ENCODE measurements at regions not wholly inside any gene's neighbourhood (a gene's known extent, or its start where the extent isn't known, plus 50 kb on each side); places are given as distances from the start of the nearest gene placed in this dataset.
A peak's percentile ranks its signal among the peaks of the same experiment; 100 is the strongest.

DNA sequence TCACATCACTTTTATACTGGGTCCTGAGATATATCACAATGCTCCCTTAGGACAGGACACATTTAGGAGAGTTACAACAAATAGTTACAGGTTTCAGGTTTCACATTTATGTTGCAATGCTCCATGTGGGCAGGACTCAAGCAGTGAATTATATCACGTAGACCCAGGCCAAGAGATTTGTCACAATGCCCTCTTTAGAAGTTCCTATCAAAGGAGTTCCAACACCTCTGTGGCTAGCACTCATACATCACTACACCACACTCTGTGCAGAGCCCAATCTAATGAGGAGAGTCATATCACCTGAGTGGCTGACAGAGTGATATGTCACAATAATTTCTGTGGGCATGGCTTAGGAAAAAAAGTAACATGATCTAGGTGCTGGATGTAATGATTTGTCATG, 1068.2 kb upstream of the AMELY start:
- DNase-seq (ENCODE audit: low spot score) (no peak), FAIRE-seq (no peak)

DNA sequence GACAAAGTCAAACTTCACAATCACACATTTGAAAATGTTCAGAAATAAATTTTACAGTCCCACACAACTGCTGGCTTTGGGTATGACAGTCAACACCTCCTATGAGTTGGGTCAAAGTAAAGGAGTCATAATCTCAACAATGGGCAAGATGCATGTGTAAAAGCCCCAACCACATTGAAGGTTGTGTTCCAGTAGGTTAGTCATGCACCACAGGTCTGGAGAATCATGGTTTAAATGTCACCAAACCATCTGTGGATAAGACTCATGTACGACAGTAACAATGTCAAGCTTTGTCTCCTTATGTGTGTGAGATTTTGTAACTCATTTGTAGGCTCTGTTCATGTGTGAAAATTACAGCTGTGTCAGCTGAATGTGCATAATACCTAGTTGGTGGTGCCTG, 1065.7 kb upstream of the AMELY start:
- DNase-seq (ENCODE audit: low spot score) (no peak), FAIRE-seq (no peak)

DNA sequence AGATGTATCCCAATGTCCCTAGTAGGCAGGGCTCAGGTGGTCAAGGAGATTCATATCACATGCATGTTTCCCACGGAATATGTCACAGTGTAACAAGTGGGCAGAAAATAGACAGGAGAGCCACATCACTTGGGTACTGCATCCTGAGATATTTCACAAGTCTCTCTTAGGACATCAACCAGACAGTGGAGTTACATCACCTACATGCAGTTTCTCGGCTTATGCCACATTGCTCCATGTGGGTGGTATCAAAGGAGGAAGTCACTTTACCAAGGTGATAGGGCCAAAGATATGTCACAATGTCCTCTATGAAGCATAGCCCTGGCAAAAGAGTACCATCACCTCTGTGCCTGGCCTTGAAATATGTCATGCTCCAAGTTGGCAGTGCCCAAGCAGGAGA, 1056.7 kb upstream of the AMELY start:
- FAIRE-seq (no peak), DNase-seq (ENCODE audit: low spot score) (no peak)

DNA sequence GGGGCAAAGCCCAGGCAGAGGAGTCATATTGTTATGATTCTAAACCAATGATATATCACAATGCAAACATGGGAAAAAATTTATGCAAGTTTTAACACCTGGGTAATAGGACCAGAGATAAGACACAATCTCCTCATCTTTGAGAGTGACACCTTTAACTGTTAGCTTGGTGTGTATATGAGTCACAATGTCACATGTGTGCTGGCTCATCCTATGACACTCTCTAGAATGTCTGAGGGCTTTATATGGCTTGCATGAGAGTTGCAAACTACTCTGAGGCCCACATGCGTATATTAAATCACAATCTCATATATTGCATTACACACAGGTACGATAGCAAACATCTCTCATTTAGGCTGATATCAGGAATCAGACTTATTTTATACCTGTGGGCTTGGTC, 1055.4 kb upstream of the AMELY start:
- FAIRE-seq = no peak

DNA sequence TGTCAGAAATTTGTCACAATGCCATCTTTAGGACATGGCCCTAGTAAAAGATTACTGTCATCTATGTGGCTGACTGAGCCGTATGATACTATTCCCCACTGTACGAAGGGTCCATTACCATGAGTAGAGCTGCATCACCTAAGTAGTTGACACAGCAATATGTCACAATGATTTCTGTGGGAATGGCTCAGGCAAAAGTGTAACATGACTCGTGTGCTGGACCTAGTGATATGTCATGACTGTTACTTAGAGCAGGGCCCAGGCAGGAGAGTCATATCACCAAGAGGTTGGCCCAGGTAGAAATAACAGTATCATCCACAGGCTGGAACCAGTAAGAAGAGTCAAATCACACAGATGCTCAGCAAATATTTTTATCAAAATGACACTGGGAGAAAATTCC, 1051.8 kb upstream of the AMELY start:
- no peak for DNase-seq (ENCODE audit: low spot score)
- no peak for FAIRE-seq

More for the DNA sequence above, 1055.4 kb upstream of the AMELY start:
- no peak for DNase-seq (ENCODE audit: low spot score)

DNA sequence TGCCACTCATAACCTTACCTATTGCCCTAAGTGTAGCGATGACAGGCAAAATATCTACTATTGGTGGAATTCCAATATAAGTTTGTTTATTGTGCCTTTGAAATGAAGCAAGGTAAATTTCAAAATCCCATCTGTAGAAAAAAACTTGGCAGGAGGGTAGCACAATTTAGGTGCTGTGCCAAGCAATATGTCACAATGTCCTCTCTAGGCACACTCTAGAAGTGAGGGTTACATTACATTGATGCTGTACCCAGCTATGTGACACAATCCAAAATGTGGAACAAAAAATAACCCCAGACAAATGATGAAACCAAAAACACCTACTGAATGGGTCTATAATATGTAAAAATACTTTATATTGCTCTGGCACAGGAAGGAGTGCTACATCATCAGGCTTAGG, 1050.8 kb upstream of the AMELY start:
- no peak for FAIRE-seq

DNA sequence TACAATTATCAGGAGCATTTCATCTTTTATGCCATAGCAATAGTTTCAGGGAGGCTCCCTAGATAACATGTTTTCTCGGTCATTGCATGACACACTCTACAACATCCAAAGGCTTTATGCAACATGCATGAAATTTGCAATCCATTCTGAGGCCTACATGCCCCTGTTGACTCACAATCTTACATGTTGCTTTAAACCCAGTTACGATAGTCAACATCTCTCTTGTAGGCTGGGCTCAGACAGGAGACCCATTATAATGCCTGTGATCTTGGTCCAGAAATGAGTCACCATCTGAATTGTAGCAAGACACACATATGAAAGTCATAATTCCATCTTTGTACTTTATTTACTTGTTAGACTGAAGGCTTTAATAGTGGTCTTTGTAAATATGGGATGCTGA, 1050.3 kb upstream of the AMELY start:
- DNase-seq (ENCODE audit: low spot score) = no peak
- FAIRE-seq = no peak

More for the DNA sequence above, 1050.8 kb upstream of the AMELY start:
- DNase-seq (ENCODE audit: low spot score) = no peak

DNA sequence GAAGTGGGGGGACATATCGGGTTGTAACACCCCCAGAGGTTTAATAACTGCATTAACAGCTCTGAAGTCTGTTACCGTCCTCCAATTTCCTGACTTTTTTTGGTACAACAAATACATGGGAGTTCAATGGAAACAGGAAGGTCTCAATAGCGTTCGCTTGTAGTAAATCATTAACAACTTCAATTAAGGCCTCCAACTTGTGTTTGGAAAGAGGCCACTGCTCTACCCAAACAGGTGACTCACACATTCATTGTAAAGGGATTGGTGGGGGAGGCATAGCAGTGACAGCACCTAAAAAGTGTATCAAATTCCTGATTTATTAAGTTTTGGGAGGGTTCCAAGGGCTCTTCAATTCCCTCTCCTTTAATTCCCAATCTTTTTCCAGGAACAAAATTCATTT, 1046.2 kb upstream of the AMELY start:
- peak; percentile 84 for FAIRE-seq
- peak; percentile 55 for DNase-seq (ENCODE audit: low spot score)

DNA sequence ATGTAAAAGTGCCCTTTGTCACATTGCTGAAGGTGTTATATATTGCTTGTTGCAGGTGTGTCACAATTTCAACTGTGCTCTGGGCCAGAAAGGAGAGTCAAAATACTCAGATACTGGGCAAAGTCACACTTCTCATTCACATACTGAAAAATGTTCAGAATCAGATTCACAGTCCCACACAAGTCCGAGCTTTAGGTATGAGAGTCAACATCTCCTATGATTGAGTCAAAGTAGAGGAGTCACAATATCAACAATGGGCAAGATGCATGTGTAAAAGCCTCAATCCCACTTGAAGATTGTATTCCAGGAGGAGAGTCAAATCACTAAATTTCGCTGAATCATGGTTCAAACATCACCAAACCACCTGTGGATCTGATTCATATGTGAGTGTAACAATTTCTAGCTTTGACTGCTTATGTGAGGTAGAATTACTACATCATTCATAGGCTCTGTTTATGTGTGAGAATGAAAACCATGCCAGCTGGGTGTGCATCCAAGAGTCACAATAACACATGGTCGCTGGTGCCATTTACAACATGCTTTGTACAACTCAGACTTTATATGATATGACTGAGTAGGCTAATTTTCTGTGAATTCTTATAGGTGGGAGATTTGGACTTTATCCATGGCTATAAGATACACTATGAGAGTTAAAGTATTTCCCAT, 1039.8 kb upstream of the AMELY start:
- no peak for FAIRE-seq
- no peak for DNase-seq (ENCODE audit: low spot score)

DNA sequence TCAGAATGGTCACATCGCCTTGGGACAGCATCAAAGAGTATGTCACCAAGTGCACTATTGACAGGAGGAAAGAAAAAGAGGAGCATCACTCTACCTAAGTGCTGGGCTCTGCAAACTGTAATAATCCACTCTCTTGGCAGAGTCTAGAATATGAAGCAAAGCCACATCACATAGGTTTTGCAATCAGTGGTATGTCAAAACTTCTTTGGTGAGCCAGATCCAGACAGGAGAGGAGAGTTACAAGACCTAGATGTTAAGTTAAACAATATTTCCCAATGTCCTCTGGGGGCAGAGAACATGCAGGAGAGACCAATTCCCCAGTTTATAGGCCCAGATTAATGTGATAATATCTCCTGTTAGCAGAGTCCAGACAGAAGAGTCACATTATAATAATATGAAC, 1032.6 kb upstream of the AMELY start:
- FAIRE-seq (no peak), DNase-seq (ENCODE audit: low spot score) (no peak)

DNA sequence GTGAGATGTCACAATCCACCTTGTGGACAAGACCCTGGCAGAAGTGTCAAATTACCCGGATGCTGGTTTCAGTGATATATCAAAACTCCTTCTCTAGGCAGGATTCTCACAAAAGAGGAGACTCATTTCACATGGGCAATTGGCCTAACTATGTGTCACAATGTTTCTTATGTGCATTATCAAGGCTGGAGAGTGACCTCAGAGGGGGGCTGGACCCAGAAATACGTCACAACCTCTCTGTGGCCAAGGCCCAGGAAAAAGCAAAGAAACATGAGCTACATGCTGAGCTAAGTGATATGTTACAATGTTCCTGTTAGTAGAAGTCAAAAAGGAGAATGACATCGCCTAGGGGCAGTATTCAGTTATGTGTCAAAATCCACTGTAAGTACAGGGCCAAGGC, 1031.2 kb upstream of the AMELY start:
- FAIRE-seq (no peak), DNase-seq (ENCODE audit: low spot score) (no peak)

DNA sequence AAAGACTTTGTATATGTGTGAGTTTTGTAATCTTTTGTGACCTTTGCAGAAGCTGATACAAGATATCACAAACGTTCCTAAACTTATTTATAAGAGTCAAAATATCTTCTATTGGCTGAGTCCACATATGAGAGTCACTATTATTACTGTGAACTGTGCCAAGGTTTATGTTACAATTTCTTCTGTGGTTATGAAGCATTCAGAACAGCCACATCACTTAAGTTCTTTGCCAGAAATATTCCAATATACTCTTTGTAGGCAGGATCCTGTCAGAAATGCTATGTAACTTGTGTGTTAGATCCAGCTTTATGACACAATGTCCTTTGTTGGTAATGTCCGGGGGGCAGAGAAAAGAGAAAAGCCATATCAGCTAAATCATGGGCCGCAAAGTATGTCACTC, 1030.3 kb upstream of the AMELY start:
- DNase-seq (ENCODE audit: low spot score) (no peak), FAIRE-seq (no peak)

DNA sequence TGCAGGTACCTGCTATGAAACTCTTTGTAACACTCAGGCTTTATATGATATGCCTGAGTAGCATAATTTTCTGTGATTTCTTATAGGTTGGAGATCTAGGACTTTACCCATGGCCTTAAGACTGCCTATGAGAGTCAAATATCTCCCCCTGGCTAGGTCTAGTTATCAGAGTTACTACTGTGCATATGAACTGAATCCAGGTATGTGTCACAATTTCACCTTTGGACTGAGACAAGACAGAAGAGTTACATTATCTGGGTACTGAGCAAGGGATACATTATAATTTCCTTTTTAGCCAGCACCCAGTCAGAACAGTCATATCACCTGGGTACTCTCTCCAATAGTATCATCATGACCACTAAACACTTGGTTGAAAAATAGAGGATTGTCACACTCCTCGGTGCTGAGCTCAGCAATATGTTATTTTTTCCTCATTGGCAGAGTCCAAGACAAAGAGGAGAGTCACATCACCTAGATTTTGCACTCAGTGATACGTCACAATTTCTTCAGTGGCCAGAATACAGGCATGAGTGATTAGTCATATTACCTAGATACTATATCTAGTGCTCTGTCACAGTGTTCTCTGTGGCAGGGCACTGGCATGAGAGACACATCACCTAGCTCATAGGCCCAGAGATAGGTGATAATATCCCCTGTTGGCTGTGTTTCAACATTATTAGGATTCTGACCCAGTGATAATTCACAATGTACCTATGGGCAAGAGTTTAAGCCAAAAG, 1027.6 kb upstream of the AMELY start:
- no peak for FAIRE-seq
- DNase-seq (ENCODE audit: low spot score) = peak; percentile 22

DNA sequence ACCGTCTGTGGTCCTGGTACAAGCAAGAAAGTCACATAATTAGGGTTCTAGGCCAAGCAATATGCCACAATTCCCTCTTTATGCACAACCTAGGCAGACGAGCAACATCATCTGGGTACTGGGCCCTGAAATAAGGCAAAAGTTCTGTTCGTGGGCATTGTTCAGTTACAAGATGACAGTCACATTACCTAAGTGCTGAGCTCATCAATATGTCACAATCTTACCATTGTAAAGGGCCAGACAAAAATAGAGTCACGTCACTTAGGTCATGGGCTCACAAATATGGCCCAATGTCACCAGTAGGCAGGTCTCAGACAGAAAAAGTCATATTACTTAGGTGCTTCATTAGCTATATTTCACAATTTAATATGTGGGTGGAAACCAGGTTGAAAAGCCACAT, 1025.3 kb upstream of the AMELY start:
- FAIRE-seq (no peak), DNase-seq (ENCODE audit: low spot score) (no peak)

DNA sequence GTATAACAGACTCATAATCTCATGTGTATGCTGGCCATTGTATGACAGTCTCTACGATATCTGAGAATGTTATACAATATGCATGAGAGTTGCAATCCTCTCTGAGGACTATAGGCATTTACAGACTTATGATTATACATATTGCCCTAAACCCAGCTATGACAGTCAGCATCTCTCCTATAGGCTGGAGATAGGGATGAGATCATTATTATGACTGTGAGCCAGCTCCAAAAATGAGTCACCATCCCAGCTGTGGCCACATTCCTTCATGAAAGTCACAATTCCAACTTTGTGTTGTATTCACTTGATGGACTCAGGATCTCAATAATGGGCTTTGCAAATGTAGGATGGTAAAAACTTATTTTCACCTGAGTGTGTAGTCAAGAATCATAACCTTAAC, 1024.5 kb upstream of the AMELY start:
- FAIRE-seq = no peak
- DNase-seq (ENCODE audit: low spot score) = peak; percentile 77

DNA sequence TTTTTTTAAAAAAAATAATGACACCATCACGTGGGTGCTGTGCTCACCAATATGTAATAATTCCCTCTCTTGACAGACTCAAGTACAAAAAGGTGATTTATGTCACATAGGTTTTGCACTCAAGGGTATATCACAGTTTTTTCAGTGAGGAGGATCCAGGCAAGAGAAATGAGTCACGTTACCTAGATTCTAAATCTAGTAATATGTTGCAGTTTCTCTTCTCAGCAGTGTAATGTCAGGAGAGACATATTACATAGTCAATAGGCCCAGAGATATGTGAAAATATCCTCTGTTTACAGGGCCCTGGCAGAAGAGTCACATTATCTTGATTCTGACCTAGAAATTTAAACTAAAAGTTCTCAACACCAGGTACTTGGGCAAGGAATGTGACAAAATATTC, 1024.1 kb upstream of the AMELY start:
- no peak for DNase-seq (ENCODE audit: low spot score)

DNA sequence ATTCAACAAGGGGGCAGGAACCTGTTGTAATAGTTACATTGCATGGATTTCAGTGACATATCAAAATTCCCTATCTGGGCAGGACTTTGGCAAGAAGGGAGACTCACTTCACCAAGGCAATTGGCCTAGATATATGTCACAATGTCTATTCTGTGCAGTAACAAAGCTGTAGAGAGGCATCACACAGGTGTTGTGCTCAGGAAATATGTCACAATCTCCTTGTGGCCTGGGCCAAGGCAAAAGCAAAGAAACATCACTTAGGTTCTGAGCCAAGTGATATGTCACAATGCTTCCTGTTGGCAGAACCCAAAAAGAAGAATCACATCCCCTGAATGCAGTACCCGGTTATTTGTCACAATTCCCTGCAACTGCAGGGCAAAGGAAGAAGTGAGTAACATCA, 1020.9 kb upstream of the AMELY start:
- no peak for DNase-seq (ENCODE audit: low spot score)
- FAIRE-seq = no peak

More for the DNA sequence above, 1024.1 kb upstream of the AMELY start:
- FAIRE-seq = no peak

DNA sequence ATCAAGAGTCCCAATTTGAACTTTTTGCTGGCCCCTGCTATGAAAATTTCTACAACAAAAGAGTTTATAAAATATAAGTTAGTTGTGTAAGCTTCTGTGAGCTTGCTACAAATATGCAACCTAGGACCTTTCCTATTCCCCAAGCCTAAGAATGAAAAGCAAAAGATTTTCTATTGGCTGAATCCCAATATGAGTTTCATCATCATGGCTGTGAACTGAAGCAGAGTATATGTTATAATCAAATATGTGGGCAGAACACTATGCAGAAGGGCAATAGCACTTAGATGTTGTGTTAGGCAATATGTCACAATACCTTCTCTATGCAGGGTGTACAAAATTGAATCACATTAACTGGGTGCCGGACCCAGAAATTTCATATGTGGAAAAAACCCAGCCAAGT, 1018.3 kb upstream of the AMELY start:
- FAIRE-seq (no peak), DNase-seq (ENCODE audit: low spot score) (no peak)

DNA sequence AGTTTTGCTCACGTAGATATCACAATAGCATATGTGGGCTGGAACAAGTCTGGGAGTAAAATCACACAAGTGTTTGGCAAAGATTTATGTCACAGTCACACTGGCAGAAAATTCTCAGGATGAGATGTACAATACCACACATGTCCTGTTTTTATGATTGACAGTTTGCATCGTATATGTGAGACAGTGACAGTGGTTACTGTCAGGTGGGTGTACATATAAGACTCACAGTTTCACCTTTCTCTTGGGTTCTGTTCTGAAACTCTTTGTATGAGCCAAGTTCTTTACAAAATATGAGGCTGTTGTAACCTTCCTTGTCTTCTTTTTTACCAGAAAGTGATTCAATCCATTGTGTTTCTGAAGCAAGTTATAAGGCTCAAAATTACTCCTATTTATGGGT, 1012.5 kb upstream of the AMELY start:
- DNase-seq (ENCODE audit: low spot score) = no peak
- no peak for FAIRE-seq

DNA sequence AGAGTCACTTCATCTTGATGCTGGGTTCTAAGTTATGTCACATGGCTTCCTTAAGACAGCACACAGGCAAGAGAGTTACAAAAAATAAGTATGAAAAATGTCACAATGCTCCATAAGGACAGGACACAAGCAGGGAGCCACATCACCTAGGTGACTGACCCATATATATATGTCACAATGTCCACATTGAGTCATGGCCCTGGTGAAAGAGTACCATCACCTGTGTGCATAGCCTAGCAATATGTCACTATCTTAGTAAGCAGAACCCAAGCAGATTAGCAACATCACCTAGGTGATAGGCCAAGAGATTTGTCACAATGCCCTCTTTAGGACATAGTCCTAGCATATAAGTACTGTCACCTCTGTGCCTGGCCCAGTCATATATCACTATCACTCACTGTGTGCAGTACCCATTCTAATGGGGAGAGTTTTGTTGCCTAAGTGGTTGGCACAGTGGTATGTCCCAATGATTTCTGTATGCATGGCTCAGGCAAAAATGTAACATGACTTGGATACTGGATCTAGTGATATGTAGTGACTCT, 1012.0 kb upstream of the AMELY start:
- DNase-seq (ENCODE audit: low spot score) (no peak), FAIRE-seq (no peak)

DNA sequence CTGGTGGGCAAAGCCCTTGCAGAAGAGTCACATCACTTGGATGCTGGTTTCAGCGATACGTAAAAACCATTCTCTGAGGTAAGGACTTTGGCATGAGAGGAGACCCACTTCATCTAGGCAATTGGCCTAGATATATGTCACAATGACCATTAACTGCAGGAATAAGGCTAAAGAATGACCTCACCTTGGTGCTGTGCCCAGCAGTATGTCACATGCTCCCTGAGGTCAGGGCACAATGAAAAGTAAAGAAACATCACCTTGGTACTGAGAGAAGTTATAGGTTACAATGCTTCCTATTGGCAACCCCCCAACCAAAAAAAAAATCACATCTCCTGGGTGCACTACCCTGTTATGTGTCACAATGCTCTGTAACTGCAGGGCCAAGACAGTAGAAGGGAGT, 1008.8 kb upstream of the AMELY start:
- FAIRE-seq (no peak), DNase-seq (ENCODE audit: low spot score) (no peak)

DNA sequence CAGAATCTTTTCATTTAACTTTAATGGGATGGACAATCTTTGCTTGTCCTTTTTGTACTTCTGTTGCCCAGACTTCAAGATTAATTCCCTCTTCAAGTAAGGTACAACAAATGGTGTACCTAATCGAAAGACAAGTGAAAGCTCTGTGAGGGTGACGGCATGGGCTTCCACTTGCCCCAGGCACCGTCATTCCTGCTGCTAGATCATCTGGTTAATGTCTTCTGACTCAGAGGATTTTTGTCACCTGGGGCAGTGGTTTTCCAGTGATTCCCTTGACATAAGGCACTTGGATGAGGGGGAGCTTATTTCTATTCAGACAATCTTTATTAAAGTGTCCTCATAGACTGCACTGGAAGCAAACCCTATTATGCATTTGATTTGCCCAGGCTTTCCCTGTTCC, 977.0 kb upstream of the AMELY start:
- FAIRE-seq (no peak), DNase-seq (ENCODE audit: low spot score) (no peak)

DNA sequence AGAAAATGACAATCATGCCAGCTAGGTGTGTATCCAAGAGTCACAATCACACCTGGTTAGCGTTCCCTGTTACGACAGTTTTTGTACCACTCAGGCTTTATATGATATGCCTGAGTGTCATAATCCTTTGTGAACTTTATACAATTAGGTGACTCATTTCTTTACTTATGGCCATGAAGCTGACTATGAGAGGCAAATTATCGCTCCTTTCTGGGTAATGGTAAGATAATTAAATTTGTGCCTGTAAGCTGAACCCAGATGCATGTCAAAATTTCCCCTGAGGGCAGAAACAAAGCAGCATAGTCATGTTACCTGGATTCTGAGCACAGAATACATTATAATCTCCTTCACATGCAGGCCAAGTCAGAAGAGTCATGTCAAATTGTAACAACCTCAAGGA, 970.1 kb upstream of the AMELY start:
- DNase-seq (ENCODE audit: low spot score) (no peak), FAIRE-seq (no peak)

Measured in RCC 7860 (cell line).